GM12878 (cell line): ENCODE measurements at regions not wholly inside any gene's neighbourhood (a gene's known extent, or its start where the extent isn't known, plus 50 kb on each side); places are given as distances from the start of the nearest gene placed in this dataset.

ENCODE experiments used
- CEBPZ ChIP-seq: fragments of 150-350 bp; IDR thresholded peaks from 2 replicates; pipeline ENCODE4 v1.6.1; 2016; ENCODE audit warnings: low read depth, low read length
- CREM ChIP-seq: IDR thresholded peaks from 2 replicates; pipeline ENCODE4 v1.6.1; 2014; ENCODE audit warnings: antibody characterized with exemption, low read depth
- ELK1 ChIP-seq: IDR thresholded peaks from 2 replicates; pipeline ENCODE4 v1.6.1; 2012; ENCODE audit warnings: low read depth, low read length, improper control_type of control experiment
- RAD21 ChIP-seq: IDR thresholded peaks from 2 replicates; pipeline ENCODE4 v1.6.1; 2011; ENCODE audit warnings: mild to moderate bottlenecking, low read depth, low read length, moderate library complexity; ENCODE audit not compliant: insufficient read depth
- SMC3 ChIP-seq: IDR thresholded peaks from 2 replicates; pipeline ENCODE4 v1.6.1; 2011; ENCODE audit warnings: low read length, improper control_type of control experiment, borderline replicate concordance
- ZNF207 ChIP-seq: fragments of 450-650 bp; IDR thresholded peaks from 2 replicates; pipeline ENCODE4 v1.6.1; 2014; ENCODE audit warnings: antibody characterized with exemption, mild to moderate bottlenecking, borderline replicate concordance
- ZNF592 ChIP-seq: fragments of 450-650 bp; IDR thresholded peaks from 2 replicates; pipeline ENCODE4 v1.6.1; 2017; ENCODE audit warnings: mild to moderate bottlenecking, moderate library complexity
- ZSCAN29 ChIP-seq: fragments of 450-650 bp; IDR thresholded peaks from 2 replicates; pipeline ENCODE4 v1.6.1; 2017; ENCODE audit warnings: mild to moderate bottlenecking, moderate library complexity
- TF ChIP-seq, protein P1 (sequence below): IDR thresholded peaks from 2 replicates; pipeline ENCODE4 v1.6.1; 2011; ENCODE audit warnings: low read depth, mild to moderate bottlenecking, low read length, moderate library complexity, borderline replicate concordance; ENCODE audit errors: extremely low read depth

DNA sequence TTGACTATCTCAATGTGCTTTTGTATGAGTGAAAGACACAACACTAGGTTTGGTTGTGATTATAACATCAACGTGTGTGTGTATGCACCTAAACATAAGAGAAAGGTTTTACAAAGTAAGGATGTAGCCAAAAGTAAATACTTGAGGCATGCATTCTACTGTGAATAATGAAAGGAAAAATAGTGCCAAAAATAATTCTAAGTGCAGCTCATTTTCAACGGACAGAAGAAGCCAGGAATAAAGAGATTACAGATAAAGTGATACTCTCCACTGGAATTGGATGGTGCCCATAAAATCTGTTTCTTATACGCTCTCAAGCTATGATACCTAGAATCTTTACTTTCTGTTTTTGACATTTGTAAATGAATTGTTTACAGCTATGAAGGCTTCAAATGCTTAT, 135.0 kb upstream of the TMEM72 start (continued):
- TF ChIP-seq ZNF592 (no peak), RAD21 (no peak), ELK1 (no peak), ZNF207 (no peak), ZSCAN29 (no peak), CREM (no peak), CEBPZ (no peak), SMC3 (no peak)
- TF ChIP-seq, protein P1, sequence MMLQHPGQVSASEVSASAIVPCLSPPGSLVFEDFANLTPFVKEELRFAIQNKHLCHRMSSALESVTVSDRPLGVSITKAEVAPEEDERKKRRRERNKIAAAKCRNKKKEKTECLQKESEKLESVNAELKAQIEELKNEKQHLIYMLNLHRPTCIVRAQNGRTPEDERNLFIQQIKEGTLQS = no peak
- TF ChIP-seq, all 136 proteins: peak for 0
